Activated CD8-positive, alpha-beta memory T cell treated with anti-CD3 and anti-CD28 coated beads, Interleukin-2, amount 50 U/mL, for 48 hours (primary cell): ENCODE measurements at regions not wholly inside any gene's neighbourhood (a gene's known extent, or its start where the extent isn't known, plus 50 kb on each side); places are given as distances from the start of the nearest gene placed in this dataset.

Experiments used
- DNase-seq: peaks from one replicate; pipeline ENCODE4 v3.0.0-alpha.2; 2020

- DNase-seq: no peak
Observed at GRCh38 chr2:121037480-121037879, 247.5 kb downstream of the TFCP2L1 start.

GRCh38 chr2:121038031-121038430, 247.0 kb downstream of the TFCP2L1 start:
- peak; percentile 18 for DNase-seq

DNA sequence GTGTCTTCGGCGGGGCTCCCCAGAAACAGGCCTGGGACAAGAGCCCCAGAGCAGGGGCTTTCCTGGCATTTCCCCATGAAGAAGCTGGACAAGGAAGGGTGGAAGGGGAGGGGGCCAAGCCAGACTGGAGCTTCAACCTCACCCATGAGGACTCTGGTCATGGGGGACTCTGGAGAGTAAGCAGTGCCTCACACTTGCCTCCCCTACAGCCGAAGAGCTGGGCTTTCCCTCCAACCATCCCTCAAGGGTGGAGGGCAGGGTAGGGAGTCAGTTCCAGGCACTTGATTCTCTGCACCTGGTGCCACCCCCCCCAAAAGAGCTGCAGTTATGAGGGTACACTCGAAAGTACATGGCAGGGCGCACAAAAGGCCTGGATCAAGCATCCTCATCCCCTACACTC, 246.6 kb downstream of the TFCP2L1 start:
- DNase-seq: peak; percentile 15

GRCh38 chr2:121038891-121039616, 245.9 kb downstream of the TFCP2L1 start:
- DNase-seq: no peak

DNA sequence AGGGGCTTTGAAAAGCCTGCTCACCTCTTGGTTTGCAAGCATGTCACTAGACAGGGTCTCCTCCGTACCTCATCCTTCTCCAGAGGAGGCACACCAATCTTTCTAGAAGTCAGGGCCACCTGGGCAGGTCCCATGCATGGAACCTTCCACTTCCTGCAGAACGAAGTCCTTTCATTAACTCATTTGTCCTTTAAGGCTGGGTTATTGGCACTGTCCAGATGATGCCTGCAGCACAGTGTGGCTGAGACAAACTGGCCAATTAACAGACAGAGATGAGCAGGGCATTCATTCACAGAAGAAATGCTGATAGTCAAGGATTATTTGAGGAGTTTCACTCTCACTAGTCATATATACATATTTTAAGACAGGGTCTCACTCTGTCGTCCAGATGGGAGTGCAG, 245.3 kb downstream of the TFCP2L1 start:
- DNase-seq: no peak

DNA sequence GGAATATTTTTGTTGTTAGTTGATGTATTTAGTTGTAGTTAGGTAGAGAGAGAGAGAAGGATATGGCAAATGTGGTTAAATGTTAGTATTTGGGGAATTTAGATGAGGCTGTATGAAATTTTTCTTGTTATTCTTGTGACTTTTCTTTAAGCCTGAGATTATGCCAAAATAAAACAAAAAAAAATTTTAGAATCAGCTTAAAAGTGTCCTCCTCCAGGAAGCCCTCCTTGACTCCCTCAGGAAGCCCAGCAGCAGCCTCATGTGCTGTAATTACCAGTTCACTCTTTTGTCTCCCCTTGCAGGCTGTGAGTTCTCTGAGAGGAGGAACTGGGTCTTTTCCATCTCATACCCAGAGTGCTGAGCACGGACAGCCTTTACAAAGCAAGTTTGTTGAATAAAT, 243.5 kb downstream of the TFCP2L1 start:
- DNase-seq: no peak

DNA sequence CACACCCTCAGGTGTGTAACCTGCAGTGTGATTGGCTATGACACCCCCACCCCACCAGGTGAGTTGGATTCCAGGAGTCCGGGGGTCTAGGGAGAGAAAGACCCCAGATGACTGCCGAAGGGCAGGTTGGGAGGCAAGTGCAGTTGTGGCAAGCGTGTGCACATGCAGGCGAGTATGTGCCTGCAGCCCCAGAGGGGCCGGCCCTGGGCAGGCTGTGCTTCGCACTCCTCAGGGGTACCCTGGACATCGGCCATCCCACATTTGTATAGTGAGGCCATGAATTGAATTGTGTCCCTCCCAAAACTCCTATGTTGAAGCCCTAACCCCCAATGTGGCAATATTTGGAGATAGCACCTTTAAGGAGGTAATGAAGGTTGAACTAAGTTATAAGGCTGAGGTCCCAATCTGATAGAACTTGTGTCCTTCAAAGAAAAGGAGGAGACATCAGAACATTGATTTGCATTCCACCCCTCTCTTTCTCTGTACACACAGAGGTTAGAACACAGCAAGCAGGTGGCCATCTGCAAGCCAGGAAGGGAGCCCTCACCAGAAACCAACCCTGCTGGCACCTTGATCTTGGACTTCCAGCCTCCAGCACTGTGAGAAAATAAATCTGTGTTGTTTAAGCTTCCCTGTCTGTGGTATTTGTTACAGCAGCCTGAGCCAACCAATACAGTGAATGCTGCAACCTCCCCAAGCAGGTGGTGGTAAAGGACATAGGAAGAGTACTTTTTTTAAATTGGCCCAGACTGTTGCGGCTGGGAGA, 241.8 kb downstream of the TFCP2L1 start:
- no peak for DNase-seq

DNA sequence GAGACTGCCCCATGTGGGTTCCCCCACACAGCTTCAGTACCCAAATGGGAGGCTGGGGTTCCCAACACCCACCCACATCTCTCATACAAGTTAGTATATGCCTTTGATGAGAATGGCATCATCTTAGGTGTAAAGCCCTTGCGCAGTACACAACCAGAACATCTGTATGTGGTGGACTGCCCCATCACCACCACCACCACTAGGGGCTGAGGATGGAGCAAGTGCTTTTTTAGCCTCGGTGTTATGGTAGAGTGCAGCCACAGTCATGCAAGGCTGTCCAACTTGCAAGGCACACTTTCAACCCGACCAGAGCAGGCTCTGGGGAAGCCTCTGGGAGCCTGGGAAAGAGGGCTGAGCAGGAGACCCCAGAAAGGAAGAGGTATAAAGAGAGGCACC, 241.2 kb downstream of the TFCP2L1 start:
- DNase-seq: no peak

- no peak for DNase-seq
Observed at GRCh38 chr2:121044412-121044811, 240.6 kb downstream of the TFCP2L1 start.

DNA sequence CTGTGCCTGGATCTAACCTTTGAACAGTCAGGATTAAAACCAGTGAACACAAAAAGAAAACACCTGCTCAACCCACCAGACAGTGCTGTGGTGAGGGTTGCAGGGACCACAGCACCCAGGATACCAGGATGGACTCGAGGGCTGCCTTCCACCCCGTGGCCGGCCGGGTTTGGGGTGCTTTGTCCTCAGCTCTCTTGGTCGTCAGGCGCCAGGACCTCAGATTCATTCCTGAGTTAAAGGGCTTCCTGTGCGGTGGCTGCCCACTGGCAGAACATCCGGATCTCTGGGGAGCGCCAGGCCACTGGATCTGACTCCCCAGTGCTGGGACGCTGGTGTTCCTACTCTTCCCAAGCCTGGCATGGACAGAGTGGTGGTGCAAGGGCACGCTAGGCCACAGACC, 239.8 kb downstream of the TFCP2L1 start:
- DNase-seq: no peak

- DNase-seq: no peak
Observed at GRCh38 chr2:121046335-121046734, 238.7 kb downstream of the TFCP2L1 start.

DNA sequence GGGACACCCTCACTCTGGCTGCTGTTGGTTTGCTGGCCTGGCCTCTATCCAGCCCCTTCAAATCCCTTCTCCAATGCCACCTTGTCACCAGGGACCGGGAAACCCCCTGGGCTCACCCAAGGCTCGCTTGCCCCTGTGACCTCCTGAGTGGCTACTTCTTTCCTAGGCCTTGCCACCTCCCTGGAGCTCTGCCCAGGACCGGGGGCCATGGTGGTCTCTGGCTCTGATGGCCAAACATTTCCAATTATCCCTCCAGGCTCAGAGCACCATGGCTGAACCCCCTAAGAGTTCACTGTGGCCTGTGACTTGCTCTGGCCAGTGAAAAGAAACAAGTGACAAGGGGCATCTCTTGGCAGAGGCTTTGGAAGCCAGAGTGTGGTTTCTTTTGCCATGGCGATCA, 237.6 kb downstream of the TFCP2L1 start:
- DNase-seq: no peak

GRCh38 chr2:121049131-121049530, 235.9 kb downstream of the TFCP2L1 start:
- no peak for DNase-seq

DNA sequence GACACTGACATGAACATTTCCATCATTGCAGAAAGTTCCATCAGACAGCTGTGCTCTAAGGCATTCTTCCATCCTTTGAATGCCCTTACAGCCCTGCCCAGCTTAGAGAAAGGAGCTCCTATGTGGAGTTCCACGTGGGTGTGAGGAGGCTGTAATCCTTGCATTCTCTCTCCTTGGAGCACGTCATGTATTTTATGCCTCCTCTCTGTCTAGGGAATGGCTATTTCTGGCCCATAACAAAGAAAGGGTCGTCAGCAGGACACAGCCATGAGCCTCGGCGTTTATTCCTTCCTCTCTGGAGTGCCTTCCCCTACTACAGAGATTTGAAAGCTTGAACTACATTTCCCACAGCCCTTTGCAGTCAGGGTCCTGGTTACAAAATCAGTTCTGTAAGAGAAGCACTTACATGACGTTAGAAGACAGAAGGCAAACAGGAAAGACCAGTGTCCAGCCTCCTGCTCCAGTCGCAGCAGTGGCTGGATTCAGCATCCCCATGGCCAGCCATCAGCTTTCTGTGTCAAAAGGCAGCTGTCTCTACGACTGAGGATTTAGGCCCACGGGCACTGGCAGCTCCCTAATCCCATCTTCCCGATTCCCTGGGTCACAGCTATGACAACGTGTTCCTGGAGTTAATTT, 234.9 kb downstream of the TFCP2L1 start:
- DNase-seq: no peak

DNA sequence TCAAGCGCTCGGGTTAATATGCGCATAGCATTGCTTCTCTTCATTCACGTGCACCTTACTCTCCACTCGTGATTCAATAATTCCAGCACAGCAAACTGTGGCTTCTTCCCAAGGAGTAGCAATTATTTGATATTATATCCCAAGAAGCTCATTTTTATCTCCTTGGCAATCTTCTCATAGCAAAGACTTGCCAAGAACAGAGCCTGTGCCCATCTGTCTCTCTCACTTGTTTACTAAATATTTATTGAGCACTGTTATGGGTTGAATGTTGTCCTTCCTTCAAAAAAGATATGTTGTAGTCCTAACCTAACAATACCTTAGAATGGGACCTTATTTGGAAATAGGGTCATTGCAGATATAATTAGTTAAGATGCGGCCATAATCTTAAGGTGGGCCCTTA, 233.7 kb downstream of the TFCP2L1 start:
- DNase-seq: no peak

- DNase-seq: no peak
Observed at GRCh38 chr2:121052023-121052422, 233.0 kb downstream of the TFCP2L1 start.

DNA sequence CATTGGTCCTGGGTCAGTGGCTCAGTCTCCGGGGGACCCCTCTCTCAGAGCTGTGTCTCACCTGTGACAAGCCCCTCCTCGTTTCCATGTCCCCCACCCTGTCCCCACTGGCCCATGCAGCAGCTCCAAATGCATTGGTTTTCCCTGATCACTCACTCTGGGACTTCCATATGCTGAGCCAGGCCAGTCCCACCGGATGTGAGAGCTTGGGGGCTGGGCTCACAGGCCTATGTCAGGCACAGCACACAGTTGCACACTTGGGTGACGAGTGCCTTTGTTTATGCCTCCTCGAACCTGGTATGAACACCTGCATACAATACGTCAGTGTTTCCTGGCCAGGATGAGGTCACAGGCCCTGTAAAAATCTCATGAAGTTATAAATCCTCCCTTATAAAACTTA, 232.5 kb downstream of the TFCP2L1 start:
- DNase-seq: no peak

DNA sequence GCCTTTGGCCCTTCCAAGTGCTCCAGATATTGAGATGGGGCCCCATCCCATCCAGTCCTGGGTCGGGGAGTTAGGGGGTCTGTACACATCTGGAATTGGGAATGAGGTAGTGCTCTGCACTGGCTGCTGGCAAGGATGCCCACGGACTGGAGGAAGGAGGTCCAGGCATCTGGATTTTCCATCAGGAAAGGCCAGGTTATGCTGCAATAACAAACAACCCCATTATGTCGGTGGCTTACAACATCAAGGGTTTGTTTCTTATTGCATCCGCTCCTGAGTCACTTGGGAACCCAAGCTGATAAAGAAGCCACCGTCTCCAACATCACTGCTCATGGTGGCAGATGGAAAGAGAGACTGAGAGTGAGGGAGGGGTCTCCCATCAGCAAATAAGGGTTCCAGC, 229.9 kb downstream of the TFCP2L1 start:
- no peak for DNase-seq

DNA sequence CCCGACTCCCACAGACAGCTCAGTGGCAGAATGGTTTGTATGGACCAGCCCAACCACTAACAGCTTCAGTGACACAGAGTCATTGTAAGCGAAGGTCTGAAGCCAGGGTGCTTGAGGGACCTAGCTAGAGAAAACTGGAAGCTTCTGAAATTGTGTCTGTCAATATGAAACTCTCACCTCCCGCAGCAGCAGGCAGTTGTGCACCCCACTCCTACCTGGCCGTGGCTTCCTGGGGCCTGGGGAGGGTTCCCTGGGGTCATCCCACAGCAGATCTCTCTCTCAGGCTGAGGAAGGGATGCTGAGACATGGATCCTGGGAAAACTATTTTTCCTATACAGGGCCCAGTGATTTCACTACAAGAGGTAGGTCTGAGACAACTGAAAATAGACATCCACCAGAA, 229.5 kb downstream of the TFCP2L1 start:
- DNase-seq: no peak

GRCh38 chr2:121058852-121059558, 226.0 kb downstream of the TFCP2L1 start:
- no peak for DNase-seq

GRCh38 chr2:121059651-121060649, 225.1 kb downstream of the TFCP2L1 start:
- DNase-seq: no peak

DNA sequence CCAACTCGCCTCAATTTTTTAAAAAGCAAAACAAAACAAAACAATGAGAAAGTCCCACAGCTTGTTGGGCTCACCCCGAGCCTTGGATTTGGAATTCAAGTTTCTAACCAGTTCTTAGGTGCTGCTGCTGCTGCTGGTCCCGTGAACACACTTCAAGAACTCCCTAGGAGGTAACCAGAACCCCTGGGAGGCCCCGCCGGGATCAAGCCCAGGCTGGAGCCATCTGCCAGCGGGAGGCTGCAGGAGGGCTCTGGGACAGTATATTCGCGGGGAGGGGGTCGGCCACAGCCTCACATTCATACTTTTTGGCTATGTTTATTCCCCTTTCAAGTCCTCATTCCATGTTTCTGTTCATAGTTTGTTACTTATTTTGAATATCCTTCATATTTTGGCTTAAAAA, 223.4 kb downstream of the TFCP2L1 start:
- no peak for DNase-seq
